RPMI8226 (cell line): ENCODE measurements at regions not wholly inside any gene's neighbourhood (a gene's known extent, or its start where the extent isn't known, plus 50 kb on each side); places are given as distances from the start of the nearest gene placed in this dataset.

Experiments used
- DNase-seq: peaks from one replicate; pipeline ENCODE4 v3.0.0-alpha.2; 2015

GRCh38 chr1:71170925-71171324 lies 90.1 kb upstream of the ZRANB2 start:
- DNase-seq: no peak

GRCh38 chr1:71167505-71167904 lies 86.7 kb upstream of the ZRANB2 start:
- DNase-seq: no peak

GRCh38 chr1:71166178-71167173 lies 85.6 kb upstream of the ZRANB2 start:
- DNase-seq: no peak

GRCh38 chr1:71157715-71158114 lies 76.9 kb upstream of the ZRANB2 start:
- no peak for DNase-seq

- no peak for DNase-seq
These were observed 76.3 kb upstream of the ZRANB2 start for GRCh38 chr1:71157151-71157550.

- DNase-seq: no peak
These were observed 75.8 kb upstream of the ZRANB2 start for GRCh38 chr1:71156590-71156989.

GRCh38 chr1:71154429-71154828 lies 73.6 kb upstream of the ZRANB2 start:
- DNase-seq: no peak

- no peak for DNase-seq
These were observed 73.0 kb upstream of the ZRANB2 start for GRCh38 chr1:71153826-71154225.

GRCh38 chr1:71147637-71148360 lies 67.0 kb upstream of the ZRANB2 start:
- DNase-seq: no peak

GRCh38 chr1:71135571-71135970 lies 54.7 kb upstream of the ZRANB2 start:
- DNase-seq: no peak
